IMR-90 (cell line): ENCODE measurements at regions not wholly inside any gene's neighbourhood (a gene's known extent, or its start where the extent isn't known, plus 50 kb on each side); places are given as distances from the start of the nearest gene placed in this dataset.

Experiments
- FOS ChIP-seq: fragments of 150-350 bp; IDR thresholded peaks from 2 replicates; pipeline ENCODE4 v1.6.1; 2016; ENCODE audit warnings: low read depth, low read length
- RAD21 ChIP-seq: IDR thresholded peaks from 2 replicates; pipeline ENCODE4 v1.6.1; 2012; ENCODE audit warnings: low read length, improper control_type of control experiment
- RCOR1 ChIP-seq: IDR thresholded peaks from 2 replicates; pipeline ENCODE4 v1.6.1; 2012; ENCODE audit warnings: mild to moderate bottlenecking, low read length, improper control_type of control experiment; ENCODE audit not compliant: insufficient replicate concordance
- TF ChIP-seq, protein P1 (sequence below): conservative IDR thresholded peaks from 2 replicates; pipeline ENCODE4 v1.5.1; 2012; ENCODE audit warnings: mild to moderate bottlenecking, low read depth, low read length, improper control_type of control experiment
- TF ChIP-seq, protein P2 (sequence below): fragments of 150-350 bp; IDR thresholded peaks from 2 replicates; pipeline ENCODE4 v1.6.1; 2017; ENCODE audit warnings: mild to moderate bottlenecking, antibody characterized with exemption, low read length, low read depth

DNA sequence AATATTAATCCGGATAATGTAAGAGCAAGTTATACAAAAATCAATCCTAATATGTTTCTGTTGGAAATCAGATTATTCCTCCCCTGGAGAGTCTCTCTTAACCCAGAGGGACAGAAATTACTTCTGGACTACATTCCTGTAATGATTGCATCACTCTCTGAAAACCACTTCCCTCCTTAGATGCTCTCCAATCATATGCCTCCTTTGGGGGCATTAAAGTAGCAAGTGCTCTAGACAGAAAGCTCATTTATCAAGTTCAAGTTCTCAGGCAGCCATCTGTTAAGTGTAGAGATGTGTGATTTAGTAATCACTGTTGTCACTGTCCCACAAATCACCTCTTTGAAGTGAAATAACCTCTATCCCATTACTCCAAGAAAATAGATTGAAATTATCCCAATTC lies 247.1 kb downstream of the SLCO4C1 start:
- no peak for TF ChIP-seq FOS
- TF ChIP-seq, protein P1, sequence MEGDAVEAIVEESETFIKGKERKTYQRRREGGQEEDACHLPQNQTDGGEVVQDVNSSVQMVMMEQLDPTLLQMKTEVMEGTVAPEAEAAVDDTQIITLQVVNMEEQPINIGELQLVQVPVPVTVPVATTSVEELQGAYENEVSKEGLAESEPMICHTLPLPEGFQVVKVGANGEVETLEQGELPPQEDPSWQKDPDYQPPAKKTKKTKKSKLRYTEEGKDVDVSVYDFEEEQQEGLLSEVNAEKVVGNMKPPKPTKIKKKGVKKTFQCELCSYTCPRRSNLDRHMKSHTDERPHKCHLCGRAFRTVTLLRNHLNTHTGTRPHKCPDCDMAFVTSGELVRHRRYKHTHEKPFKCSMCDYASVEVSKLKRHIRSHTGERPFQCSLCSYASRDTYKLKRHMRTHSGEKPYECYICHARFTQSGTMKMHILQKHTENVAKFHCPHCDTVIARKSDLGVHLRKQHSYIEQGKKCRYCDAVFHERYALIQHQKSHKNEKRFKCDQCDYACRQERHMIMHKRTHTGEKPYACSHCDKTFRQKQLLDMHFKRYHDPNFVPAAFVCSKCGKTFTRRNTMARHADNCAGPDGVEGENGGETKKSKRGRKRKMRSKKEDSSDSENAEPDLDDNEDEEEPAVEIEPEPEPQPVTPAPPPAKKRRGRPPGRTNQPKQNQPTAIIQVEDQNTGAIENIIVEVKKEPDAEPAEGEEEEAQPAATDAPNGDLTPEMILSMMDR, result no peak
- no peak for TF ChIP-seq RAD21
- TF ChIP-seq, protein P2, sequence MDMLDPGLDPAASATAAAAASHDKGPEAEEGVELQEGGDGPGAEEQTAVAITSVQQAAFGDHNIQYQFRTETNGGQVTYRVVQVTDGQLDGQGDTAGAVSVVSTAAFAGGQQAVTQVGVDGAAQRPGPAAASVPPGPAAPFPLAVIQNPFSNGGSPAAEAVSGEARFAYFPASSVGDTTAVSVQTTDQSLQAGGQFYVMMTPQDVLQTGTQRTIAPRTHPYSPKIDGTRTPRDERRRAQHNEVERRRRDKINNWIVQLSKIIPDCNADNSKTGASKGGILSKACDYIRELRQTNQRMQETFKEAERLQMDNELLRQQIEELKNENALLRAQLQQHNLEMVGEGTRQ, result no peak
- no peak for TF ChIP-seq RCOR1
